GM12872 (cell line): ENCODE measurements at regions not wholly inside any gene's neighbourhood (a gene's known extent, or its start where the extent isn't known, plus 50 kb on each side); places are given as distances from the start of the nearest gene placed in this dataset.

Experiments used
- CTCF ChIP-seq: IDR thresholded peaks from 3 replicates; pipeline ENCODE4 v1.5.1; 2011; ENCODE audit warnings: low read depth, mild to moderate bottlenecking, low read length, moderate library complexity; ENCODE audit not compliant: insufficient read depth

- TF ChIP-seq CTCF, result no peak
These were observed 211.6 kb upstream of the MAGI2 start for GRCh38 chr7:79664884-79665676.

- TF ChIP-seq CTCF, result no peak
These were observed 204.8 kb upstream of the MAGI2 start for GRCh38 chr7:79658304-79658703.

- TF ChIP-seq CTCF, result no peak
These were observed 199.7 kb upstream of the MAGI2 start for GRCh38 chr7:79653136-79653631.

- no peak for TF ChIP-seq CTCF
These were observed 199.2 kb upstream of the MAGI2 start for GRCh38 chr7:79652619-79653018.

GRCh38 chr7:79647711-79648110 is 194.2 kb upstream of the MAGI2 start:
- TF ChIP-seq CTCF, result no peak

- TF ChIP-seq CTCF, result no peak
These were observed 192.8 kb upstream of the MAGI2 start for GRCh38 chr7:79646278-79646677.

- no peak for TF ChIP-seq CTCF
These were observed 183.4 kb upstream of the MAGI2 start for GRCh38 chr7:79636849-79637248.
